Limb (tissue), 2 donors: ENCODE measurements at regions not wholly inside any gene's neighbourhood (a gene's known extent, or its start where the extent isn't known, plus 50 kb on each side); places are given as distances from the start of the nearest gene placed in this dataset.

Experiments used
- DNase-seq, 2 donors: peaks; one replicate each; pipeline ENCODE4 v3.0.0-alpha.2; 2016; ENCODE audit errors: extremely low spot score in 2 of 2

GRCh38 chr4:24060932-24061331 is 171.1 kb upstream of the PPARGC1A start:
- no peak for DNase-seq

GRCh38 chr4:24059839-24060238 is 170.0 kb upstream of the PPARGC1A start:
- no peak for DNase-seq

GRCh38 chr4:24057915-24058559 is 168.2 kb upstream of the PPARGC1A start:
- DNase-seq: no peak

- no peak for DNase-seq
Measured at GRCh38 chr4:24056289-24056688, 166.4 kb upstream of the PPARGC1A start.

GRCh38 chr4:24055623-24056022 is 165.8 kb upstream of the PPARGC1A start:
- DNase-seq: no peak

GRCh38 chr4:24054910-24055309 is 165.1 kb upstream of the PPARGC1A start:
- no peak for DNase-seq

- DNase-seq: no peak
Measured at GRCh38 chr4:24053934-24054333, 164.1 kb upstream of the PPARGC1A start.

GRCh38 chr4:24044610-24045589 is 155.1 kb upstream of the PPARGC1A start:
- no peak for DNase-seq

- no peak for DNase-seq
Measured at GRCh38 chr4:24042094-24042493, 152.2 kb upstream of the PPARGC1A start.

GRCh38 chr4:24040811-24041210 is 151.0 kb upstream of the PPARGC1A start:
- DNase-seq: no peak

GRCh38 chr4:24033626-24034025 is 143.8 kb upstream of the PPARGC1A start:
- DNase-seq: no peak

- peak in 1 of 2 donors; percentile 23 for DNase-seq
Measured at GRCh38 chr4:24032371-24032989, 142.6 kb upstream of the PPARGC1A start.

GRCh38 chr4:24026596-24026995 is 136.7 kb upstream of the PPARGC1A start:
- no peak for DNase-seq

GRCh38 chr4:24024605-24025004 is 134.8 kb upstream of the PPARGC1A start:
- DNase-seq: no peak

GRCh38 chr4:24024157-24024556 is 134.3 kb upstream of the PPARGC1A start:
- DNase-seq: no peak

- DNase-seq: no peak
Measured at GRCh38 chr4:24015782-24016181, 125.9 kb upstream of the PPARGC1A start.

- no peak for DNase-seq
Measured at GRCh38 chr4:24013668-24014422, 124.0 kb upstream of the PPARGC1A start.

GRCh38 chr4:24010994-24011393 is 121.1 kb upstream of the PPARGC1A start:
- DNase-seq: no peak

- no peak for DNase-seq
Measured at GRCh38 chr4:24010573-24010972, 120.7 kb upstream of the PPARGC1A start.

- DNase-seq: no peak
Measured at GRCh38 chr4:24007860-24008261, 118.0 kb upstream of the PPARGC1A start.

- DNase-seq: no peak
Measured at GRCh38 chr4:24006269-24006668, 116.4 kb upstream of the PPARGC1A start.
